Liver (tissue), 3 donors: ENCODE measurements at regions not wholly inside any gene's neighbourhood (a gene's known extent, or its start where the extent isn't known, plus 50 kb on each side); places are given as distances from the start of the nearest gene placed in this dataset.

Experiments
- EGR1 ChIP-seq, 2 donors: IDR thresholded peaks; 2 replicates each; pipeline ENCODE4 v1.6.1; 2016 to 2018; ENCODE audit warnings: antibody characterized with exemption in 2 of 2, low read depth in 2 of 2
- FOXA2 ChIP-seq: IDR thresholded peaks from 2 replicates; pipeline ENCODE4 v1.6.1; 2016; ENCODE audit warnings: antibody characterized with exemption
- GABPA ChIP-seq, 2 donors: IDR thresholded peaks in 1 of 2; conservative IDR thresholded peaks in 1 of 2; 2 replicates each; pipeline ENCODE4 v1.6.1; 2016; ENCODE audit warnings: antibody characterized with exemption in 2 of 2, mild to moderate bottlenecking in 1 of 2, moderate library complexity in 1 of 2
- JUND ChIP-seq, 2 donors: IDR thresholded peaks; 2 replicates each; pipeline ENCODE4 v1.6.1; 2016; ENCODE audit warnings: antibody characterized with exemption in 2 of 2
- RAD21 ChIP-seq, 2 donors: IDR thresholded peaks; 2 replicates each; pipeline ENCODE4 v1.6.1; 2016; ENCODE audit warnings: antibody characterized with exemption in 2 of 2, mild to moderate bottlenecking in 2 of 2
- SP1 ChIP-seq: IDR thresholded peaks from 2 replicates; pipeline ENCODE4 v1.6.1; 2018; ENCODE audit warnings: antibody characterized with exemption, mild to moderate bottlenecking
- TAF1 ChIP-seq: conservative IDR thresholded peaks from 2 replicates; pipeline ENCODE4 v1.6.1; 2016; ENCODE audit warnings: antibody characterized with exemption, mild to moderate bottlenecking
- YY1 ChIP-seq: IDR thresholded peaks from 2 replicates; pipeline ENCODE4 v1.6.1; 2016; ENCODE audit warnings: antibody characterized with exemption, mild to moderate bottlenecking
- TF ChIP-seq, protein P1 (sequence below): IDR thresholded peaks from 2 replicates; pipeline ENCODE4 v1.6.1; 2016; ENCODE audit warnings: antibody characterized with exemption
- TF ChIP-seq, protein P2 (sequence below): fragments of 150-350 bp; IDR thresholded peaks from 2 replicates; pipeline ENCODE4 v1.5.1; 2017; ENCODE audit warnings: improper control_type of control experiment, low read depth, low read length; ENCODE audit not compliant: missing input control
- TF ChIP-seq, protein P3 (sequence below): IDR thresholded peaks from 2 replicates; pipeline ENCODE4 v1.6.1; 2016; ENCODE audit warnings: antibody characterized with exemption
- TF ChIP-seq, protein P4 (sequence below): IDR thresholded peaks from 2 replicates; pipeline ENCODE4 v1.6.1; 2016; ENCODE audit warnings: antibody characterized with exemption, mild to moderate bottlenecking
- TF ChIP-seq, protein P5 (sequence below): IDR thresholded peaks from 2 replicates; pipeline ENCODE4 v1.6.1; 2016; ENCODE audit warnings: antibody characterized with exemption
- donor health status: healthy.
- donor health status: healthy.

- no peak for TF ChIP-seq FOXA2
- TF ChIP-seq, protein P1, sequence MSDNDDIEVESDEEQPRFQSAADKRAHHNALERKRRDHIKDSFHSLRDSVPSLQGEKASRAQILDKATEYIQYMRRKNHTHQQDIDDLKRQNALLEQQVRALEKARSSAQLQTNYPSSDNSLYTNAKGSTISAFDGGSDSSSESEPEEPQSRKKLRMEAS: no peak
- TF ChIP-seq, protein P2, sequence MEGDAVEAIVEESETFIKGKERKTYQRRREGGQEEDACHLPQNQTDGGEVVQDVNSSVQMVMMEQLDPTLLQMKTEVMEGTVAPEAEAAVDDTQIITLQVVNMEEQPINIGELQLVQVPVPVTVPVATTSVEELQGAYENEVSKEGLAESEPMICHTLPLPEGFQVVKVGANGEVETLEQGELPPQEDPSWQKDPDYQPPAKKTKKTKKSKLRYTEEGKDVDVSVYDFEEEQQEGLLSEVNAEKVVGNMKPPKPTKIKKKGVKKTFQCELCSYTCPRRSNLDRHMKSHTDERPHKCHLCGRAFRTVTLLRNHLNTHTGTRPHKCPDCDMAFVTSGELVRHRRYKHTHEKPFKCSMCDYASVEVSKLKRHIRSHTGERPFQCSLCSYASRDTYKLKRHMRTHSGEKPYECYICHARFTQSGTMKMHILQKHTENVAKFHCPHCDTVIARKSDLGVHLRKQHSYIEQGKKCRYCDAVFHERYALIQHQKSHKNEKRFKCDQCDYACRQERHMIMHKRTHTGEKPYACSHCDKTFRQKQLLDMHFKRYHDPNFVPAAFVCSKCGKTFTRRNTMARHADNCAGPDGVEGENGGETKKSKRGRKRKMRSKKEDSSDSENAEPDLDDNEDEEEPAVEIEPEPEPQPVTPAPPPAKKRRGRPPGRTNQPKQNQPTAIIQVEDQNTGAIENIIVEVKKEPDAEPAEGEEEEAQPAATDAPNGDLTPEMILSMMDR: no peak
- TF ChIP-seq YY1: no peak
- no peak for TF ChIP-seq RAD21 (IDR thresholded peaks at IDR 0.05)
- TF ChIP-seq, protein P3, sequence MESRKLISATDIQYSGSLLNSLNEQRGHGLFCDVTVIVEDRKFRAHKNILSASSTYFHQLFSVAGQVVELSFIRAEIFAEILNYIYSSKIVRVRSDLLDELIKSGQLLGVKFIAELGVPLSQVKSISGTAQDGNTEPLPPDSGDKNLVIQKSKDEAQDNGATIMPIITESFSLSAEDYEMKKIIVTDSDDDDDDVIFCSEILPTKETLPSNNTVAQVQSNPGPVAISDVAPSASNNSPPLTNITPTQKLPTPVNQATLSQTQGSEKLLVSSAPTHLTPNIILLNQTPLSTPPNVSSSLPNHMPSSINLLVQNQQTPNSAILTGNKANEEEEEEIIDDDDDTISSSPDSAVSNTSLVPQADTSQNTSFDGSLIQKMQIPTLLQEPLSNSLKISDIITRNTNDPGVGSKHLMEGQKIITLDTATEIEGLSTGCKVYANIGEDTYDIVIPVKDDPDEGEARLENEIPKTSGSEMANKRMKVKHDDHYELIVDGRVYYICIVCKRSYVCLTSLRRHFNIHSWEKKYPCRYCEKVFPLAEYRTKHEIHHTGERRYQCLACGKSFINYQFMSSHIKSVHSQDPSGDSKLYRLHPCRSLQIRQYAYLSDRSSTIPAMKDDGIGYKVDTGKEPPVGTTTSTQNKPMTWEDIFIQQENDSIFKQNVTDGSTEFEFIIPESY: no peak
- TF ChIP-seq TAF1: no peak
- no peak for TF ChIP-seq JUND (IDR thresholded peaks at IDR 0.05)
- no peak for TF ChIP-seq GABPA (IDR thresholded peaks at IDR 0.05 in 1 of 2, conservative IDR thresholded peaks at IDR 0.05 in 1 of 2)
- TF ChIP-seq, protein P4, sequence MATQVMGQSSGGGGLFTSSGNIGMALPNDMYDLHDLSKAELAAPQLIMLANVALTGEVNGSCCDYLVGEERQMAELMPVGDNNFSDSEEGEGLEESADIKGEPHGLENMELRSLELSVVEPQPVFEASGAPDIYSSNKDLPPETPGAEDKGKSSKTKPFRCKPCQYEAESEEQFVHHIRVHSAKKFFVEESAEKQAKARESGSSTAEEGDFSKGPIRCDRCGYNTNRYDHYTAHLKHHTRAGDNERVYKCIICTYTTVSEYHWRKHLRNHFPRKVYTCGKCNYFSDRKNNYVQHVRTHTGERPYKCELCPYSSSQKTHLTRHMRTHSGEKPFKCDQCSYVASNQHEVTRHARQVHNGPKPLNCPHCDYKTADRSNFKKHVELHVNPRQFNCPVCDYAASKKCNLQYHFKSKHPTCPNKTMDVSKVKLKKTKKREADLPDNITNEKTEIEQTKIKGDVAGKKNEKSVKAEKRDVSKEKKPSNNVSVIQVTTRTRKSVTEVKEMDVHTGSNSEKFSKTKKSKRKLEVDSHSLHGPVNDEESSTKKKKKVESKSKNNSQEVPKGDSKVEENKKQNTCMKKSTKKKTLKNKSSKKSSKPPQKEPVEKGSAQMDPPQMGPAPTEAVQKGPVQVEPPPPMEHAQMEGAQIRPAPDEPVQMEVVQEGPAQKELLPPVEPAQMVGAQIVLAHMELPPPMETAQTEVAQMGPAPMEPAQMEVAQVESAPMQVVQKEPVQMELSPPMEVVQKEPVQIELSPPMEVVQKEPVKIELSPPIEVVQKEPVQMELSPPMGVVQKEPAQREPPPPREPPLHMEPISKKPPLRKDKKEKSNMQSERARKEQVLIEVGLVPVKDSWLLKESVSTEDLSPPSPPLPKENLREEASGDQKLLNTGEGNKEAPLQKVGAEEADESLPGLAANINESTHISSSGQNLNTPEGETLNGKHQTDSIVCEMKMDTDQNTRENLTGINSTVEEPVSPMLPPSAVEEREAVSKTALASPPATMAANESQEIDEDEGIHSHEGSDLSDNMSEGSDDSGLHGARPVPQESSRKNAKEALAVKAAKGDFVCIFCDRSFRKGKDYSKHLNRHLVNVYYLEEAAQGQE: no peak
- TF ChIP-seq SP1: no peak
- TF ChIP-seq, protein P5, sequence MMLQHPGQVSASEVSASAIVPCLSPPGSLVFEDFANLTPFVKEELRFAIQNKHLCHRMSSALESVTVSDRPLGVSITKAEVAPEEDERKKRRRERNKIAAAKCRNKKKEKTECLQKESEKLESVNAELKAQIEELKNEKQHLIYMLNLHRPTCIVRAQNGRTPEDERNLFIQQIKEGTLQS: no peak
- TF ChIP-seq EGR1 (IDR thresholded peaks at IDR 0.05; ENCODE audit: low read depth in 2 of 2): no peak
Measured at GRCh38 chr22:19638282-19639015, 75.9 kb upstream of the SEPTIN5 start.
